Mesothelial cell of epicardium (in vitro differentiated cells): ENCODE measurements at regions not wholly inside any gene's neighbourhood (a gene's known extent, or its start where the extent isn't known, plus 50 kb on each side); places are given as distances from the start of the nearest gene placed in this dataset.
A peak's percentile ranks its signal among the peaks of the same experiment; 100 is the strongest.

Source experiments
- DNase-seq, 2 experiments: peaks; one replicate each; pipeline ENCODE4 v3.0.0; 2021; ENCODE audit warnings: low spot score in 2 of 2; ENCODE audit not compliant: unreplicated experiment in 2 of 2
- H3K27ac Mint-ChIP-seq: 2 replicates; pipeline ENCODE4 v1.8.0; 2021; ENCODE audit warnings: mixed read lengths
- H3K27me3 Mint-ChIP-seq: 2 replicates; pipeline ENCODE4 v1.8.0; 2021; ENCODE audit warnings: low read depth, mixed read lengths
- H3K36me3 Mint-ChIP-seq: 2 replicates; pipeline ENCODE4 v1.8.0; 2021; ENCODE audit warnings: mixed read lengths
- H3K4me1 Mint-ChIP-seq: 2 replicates; pipeline ENCODE4 v1.8.0; 2021; ENCODE audit warnings: mixed read lengths
- H3K4me3 Mint-ChIP-seq: 2 replicates; pipeline ENCODE4 v1.8.0; 2021; ENCODE audit warnings: mild to moderate bottlenecking, moderate library complexity, mixed read lengths
- H3K9me3 Mint-ChIP-seq: 2 replicates; pipeline ENCODE4 v1.8.0; 2021; ENCODE audit warnings: mixed read lengths
- CTCF ChIP-seq: fragments of 200-600 bp; sonication (generic); IDR thresholded peaks from one replicate; pipeline ENCODE4 v1.5.0; 2021; ENCODE audit warnings: antibody characterized with exemption; ENCODE audit not compliant: unreplicated experiment

- TF ChIP-seq CTCF: no peak
- no peaks in the 10 kb centered on the region for H3K27me3 Mint-ChIP-seq
- H3K27ac Mint-ChIP-seq: no peak overlapping the region
- no peaks in the 10 kb centered on the region for H3K36me3 Mint-ChIP-seq
- peaks cover 8% of the 10 kb centered on the region for H3K4me1 Mint-ChIP-seq
- H3K9me3 Mint-ChIP-seq: no peaks in the 10 kb centered on the region
- no peak for DNase-seq
- H3K4me3 Mint-ChIP-seq: no peak overlapping the region
These were observed 266.2 kb downstream of the ASXL3 start for GRCh38 chr18:33844232-33844631.

- Mint-ChIP-seq H3K4me3 (no peak overlapping the region), H3K4me1 (peaks cover 22% of the 10 kb centered on the region), H3K9me3 (no peaks in the 10 kb centered on the region), H3K27ac (no peak overlapping the region), H3K36me3 (no peaks in the 10 kb centered on the region), H3K27me3 (no peaks in the 10 kb centered on the region)
- TF ChIP-seq CTCF: no peak
- DNase-seq: no peak
These were observed 263.4 kb downstream of the ASXL3 start for GRCh38 chr18:33841221-33841967.

- Mint-ChIP-seq H3K4me1 (peaks cover 22% of the 10 kb centered on the region), H3K27ac (no peak overlapping the region), H3K9me3 (no peaks in the 10 kb centered on the region), H3K27me3 (no peaks in the 10 kb centered on the region), H3K4me3 (no peak overlapping the region), H3K36me3 (no peaks in the 10 kb centered on the region)
- no peak for TF ChIP-seq CTCF
- DNase-seq: no peak
These were observed 262.2 kb downstream of the ASXL3 start for GRCh38 chr18:33840212-33840593.

GRCh38 chr18:33839452-33840211 is 261.6 kb downstream of the ASXL3 start:
- TF ChIP-seq CTCF: peak; percentile 78
- H3K4me1 Mint-ChIP-seq: peaks cover 22% of the 10 kb centered on the region
- no peaks in the 10 kb centered on the region for H3K9me3 Mint-ChIP-seq
- no peaks in the 10 kb centered on the region for H3K36me3 Mint-ChIP-seq
- no peak for DNase-seq
- H3K27ac Mint-ChIP-seq: no peak overlapping the region
- H3K27me3 Mint-ChIP-seq: no peaks in the 10 kb centered on the region
- H3K4me3 Mint-ChIP-seq: no peak overlapping the region

- TF ChIP-seq CTCF: no peak
- H3K27me3 Mint-ChIP-seq: no peaks in the 10 kb centered on the region
These were observed 260.0 kb downstream of the ASXL3 start for GRCh38 chr18:33838054-33838453.

More at GRCh38 chr18:33838054-33838453, 260.0 kb downstream of the ASXL3 start:
- DNase-seq: no peak
- Mint-ChIP-seq H3K4me1 (peaks cover 22% of the 10 kb centered on the region), H3K9me3 (peaks cover 8% of the 10 kb centered on the region), H3K4me3 (no peak overlapping the region), H3K27ac (no peak overlapping the region), H3K36me3 (no peaks in the 10 kb centered on the region)
